SHP77 (cell line): ENCODE measurements at regions not wholly inside any gene's neighbourhood (a gene's known extent, or its start where the extent isn't known, plus 50 kb on each side); places are given as distances from the start of the nearest gene placed in this dataset.
"Not testable (repeated sequence)": the region's sequence is repeated elsewhere in the genome, so short reads cannot be mapped to it uniquely, and the experiment has no call there.

Source experiments
- DNase-seq, 2 experiments: peaks; one replicate each; lab custom pipeline; 2025; lab: John Stamatoyannopoulos, UW

- peak; percentile 2 to 37 for DNase-seq
Measured at GRCh38 chr16:72455743-72456659, 284.0 kb upstream of the PMFBP1 start.

GRCh38 chr16:72453856-72454255 lies 281.9 kb upstream of the PMFBP1 start:
- not testable (repeated sequence) for DNase-seq

- no peak for DNase-seq
Measured at GRCh38 chr16:72444696-72445095, 272.7 kb upstream of the PMFBP1 start.

- DNase-seq, result no peak
Measured at GRCh38 chr16:72443809-72444208, 271.9 kb upstream of the PMFBP1 start.

GRCh38 chr16:72442385-72443158 lies 270.6 kb upstream of the PMFBP1 start:
- DNase-seq, result no peak

GRCh38 chr16:72437891-72438290 lies 265.9 kb upstream of the PMFBP1 start:
- no peak for DNase-seq

GRCh38 chr16:72434159-72434558 lies 262.2 kb upstream of the PMFBP1 start:
- DNase-seq, result no peak

GRCh38 chr16:72430121-72430520 lies 258.2 kb upstream of the PMFBP1 start:
- DNase-seq, result no peak

GRCh38 chr16:72429671-72430081 lies 257.7 kb upstream of the PMFBP1 start:
- no peak for DNase-seq

- no peak for DNase-seq
Measured at GRCh38 chr16:72428681-72429376, 256.9 kb upstream of the PMFBP1 start.

GRCh38 chr16:72427783-72428331 lies 255.9 kb upstream of the PMFBP1 start:
- DNase-seq, result no peak

- no peak for DNase-seq
Measured at GRCh38 chr16:72427051-72427782, 255.3 kb upstream of the PMFBP1 start.

- no peak for DNase-seq
Measured at GRCh38 chr16:72426386-72426785, 254.4 kb upstream of the PMFBP1 start.

GRCh38 chr16:72425571-72426341 lies 253.8 kb upstream of the PMFBP1 start:
- no peak for DNase-seq

- DNase-seq, result no peak
Measured at GRCh38 chr16:72424757-72425156, 252.8 kb upstream of the PMFBP1 start.

- DNase-seq, result no peak
Measured at GRCh38 chr16:72422308-72422897, 250.4 kb upstream of the PMFBP1 start.

GRCh38 chr16:72419638-72420037 lies 247.7 kb upstream of the PMFBP1 start:
- DNase-seq, result no peak

- no peak for DNase-seq
Measured at GRCh38 chr16:72415379-72415778, 243.4 kb upstream of the PMFBP1 start.

GRCh38 chr16:72410492-72410891 lies 238.5 kb upstream of the PMFBP1 start:
- no peak for DNase-seq

GRCh38 chr16:72409423-72409822 lies 237.5 kb upstream of the PMFBP1 start:
- DNase-seq, result no peak
